BE2C (cell line): ENCODE measurements at regions not wholly inside any gene's neighbourhood (a gene's known extent, or its start where the extent isn't known, plus 50 kb on each side); places are given as distances from the start of the nearest gene placed in this dataset.
A peak's percentile ranks its signal among the peaks of the same experiment; 100 is the strongest.

Experiments used
- DNase-seq: peaks from one replicate; pipeline ENCODE4 v3.0.0-alpha.2; 2020
- H3K27me3 ChIP-seq: fragments of 250-450 bp; sonication (Bioruptor Pico); 2 replicates; pipeline ENCODE4 v1.5.1; 2020; ENCODE audit warnings: mild to moderate bottlenecking
- H3K36me3 ChIP-seq: fragments of 250-450 bp; sonication (Bioruptor Pico); 2 replicates; pipeline ENCODE4 v1.5.1; 2020; ENCODE audit warnings: mild to moderate bottlenecking
- H3K4me1 ChIP-seq: fragments of 250-450 bp; sonication (Bioruptor Pico); 2 replicates; pipeline ENCODE4 v1.5.1; 2020
- H3K4me3 ChIP-seq: 2 replicates; pipeline ENCODE4 v1.5.1; 2011; ENCODE audit warnings: low read depth, low read length
- H3K9me3 ChIP-seq: fragments of 250-450 bp; sonication (Bioruptor Pico); 2 replicates; pipeline ENCODE4 v1.5.1; 2020
- CTCF ChIP-seq: IDR thresholded peaks from 2 replicates; pipeline ENCODE4 v1.5.1; 2012; ENCODE audit warnings: mild to moderate bottlenecking, low read depth, low read length

DNA sequence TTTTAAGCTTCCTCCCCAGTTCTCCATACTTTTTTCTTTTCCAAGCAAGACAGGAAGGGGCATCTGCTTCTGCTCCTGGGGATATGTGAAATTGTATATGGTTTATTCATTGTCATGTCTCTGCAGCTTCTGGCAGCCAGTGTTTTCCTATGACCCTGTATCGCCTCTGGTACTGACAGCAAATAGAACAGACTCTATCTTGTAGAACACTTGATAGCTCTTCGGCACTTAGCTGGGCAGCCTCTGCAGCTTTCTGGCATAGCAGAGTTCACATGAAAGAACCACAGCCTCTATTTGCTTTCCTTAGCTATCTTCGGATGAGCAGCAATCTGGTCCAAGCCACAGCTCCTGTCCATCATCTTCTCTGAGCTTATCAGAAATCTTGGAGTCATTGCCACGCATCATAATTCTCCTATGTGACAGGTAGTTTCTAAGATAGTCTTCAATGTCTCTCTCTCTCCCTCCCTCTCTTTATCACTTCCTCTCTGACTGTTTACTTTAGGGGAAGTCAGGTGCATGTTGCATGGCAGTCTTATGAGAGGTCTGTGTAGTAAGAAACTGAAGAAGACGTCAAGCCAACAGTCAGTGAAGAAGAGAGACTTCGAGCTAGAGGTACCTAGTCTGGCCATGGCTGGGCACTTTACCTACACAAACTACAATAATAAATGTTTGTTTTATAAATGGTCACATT lies 627.7 kb upstream of the CDH2 start:
- Histone ChIP-seq H3K9me3 (no peaks in the 10 kb centered on the region), H3K4me1 (no peaks in the 10 kb centered on the region), H3K27me3 (no peaks in the 10 kb centered on the region), H3K36me3 (no peaks in the 10 kb centered on the region), H3K4me3 (no peak overlapping the region)
- no peak for DNase-seq
- TF ChIP-seq CTCF = no peak

DNA sequence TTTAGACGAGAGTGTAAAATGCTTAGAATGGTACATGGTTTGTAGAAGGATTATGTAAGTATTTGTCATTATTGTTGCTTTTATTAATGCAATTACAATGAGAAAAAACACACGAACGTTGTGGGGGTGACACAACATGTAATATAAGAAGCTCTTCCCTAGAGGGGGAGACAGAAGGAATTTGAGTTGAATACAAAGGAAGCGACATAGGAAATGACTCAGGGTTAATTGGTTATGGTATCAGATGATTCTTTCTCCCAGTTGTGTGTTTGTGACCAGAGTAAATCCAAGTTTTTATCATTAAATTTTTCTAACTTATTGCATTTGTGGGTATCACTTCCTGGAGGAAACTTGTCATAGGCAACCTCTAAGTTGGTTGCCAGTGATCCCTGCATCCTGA lies 625.6 kb upstream of the CDH2 start:
- no peaks in the 10 kb centered on the region for H3K4me1 ChIP-seq
- H3K27me3 ChIP-seq = no peaks in the 10 kb centered on the region
- no peak overlapping the region for H3K4me3 ChIP-seq
- no peak for DNase-seq
- no peak for TF ChIP-seq CTCF
- H3K36me3 ChIP-seq = no peaks in the 10 kb centered on the region
- H3K9me3 ChIP-seq = no peaks in the 10 kb centered on the region

- H3K4me1 ChIP-seq = no peaks in the 10 kb centered on the region
- DNase-seq = no peak
- no peaks in the 10 kb centered on the region for H3K27me3 ChIP-seq
- TF ChIP-seq CTCF = no peak
- H3K9me3 ChIP-seq = no peaks in the 10 kb centered on the region
- no peak overlapping the region for H3K4me3 ChIP-seq
- H3K36me3 ChIP-seq = no peaks in the 10 kb centered on the region
Measured at GRCh38 chr18:28801876-28802275, 624.9 kb upstream of the CDH2 start.

DNA sequence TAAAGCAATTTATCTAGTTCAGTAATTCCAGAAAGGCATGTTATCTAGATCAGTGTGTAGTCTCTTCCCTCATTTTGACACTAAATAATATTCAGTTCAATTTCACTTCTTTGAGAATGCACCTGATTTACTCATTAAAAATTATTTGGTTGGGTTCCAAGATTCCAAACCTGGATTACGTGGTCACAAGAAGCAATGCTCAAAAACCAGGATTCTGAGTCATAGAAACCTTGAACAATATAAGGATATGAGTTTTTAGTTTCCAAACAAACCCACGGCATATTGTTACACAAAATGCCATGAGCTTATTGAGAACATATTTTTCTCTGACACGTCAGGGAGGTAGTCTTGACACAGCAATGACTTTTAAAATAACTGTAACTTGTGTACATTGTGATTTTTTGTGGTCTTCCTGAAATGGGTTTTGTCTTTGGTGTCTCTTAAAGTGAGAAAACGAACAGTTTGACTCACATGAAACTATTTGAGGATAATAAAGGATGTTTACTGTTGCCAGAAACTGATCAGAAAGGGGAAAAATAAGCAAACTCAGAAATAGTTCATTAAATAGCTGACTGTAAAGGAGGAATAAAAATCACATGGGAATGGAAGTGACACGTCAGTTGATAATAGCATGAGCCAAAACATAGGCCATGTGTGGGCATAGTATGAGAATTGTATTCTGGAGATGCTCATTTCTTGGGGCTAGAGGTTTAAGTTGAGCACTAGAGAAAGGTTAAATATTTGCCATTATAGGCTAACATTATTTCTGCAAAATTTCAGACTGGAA lies 617.7 kb upstream of the CDH2 start:
- Histone ChIP-seq H3K4me3 (no peak overlapping the region), H3K27me3 (no peaks in the 10 kb centered on the region), H3K4me1 (peaks cover 13% of the 10 kb centered on the region), H3K9me3 (no peaks in the 10 kb centered on the region), H3K36me3 (no peaks in the 10 kb centered on the region)
- no peak for DNase-seq
- no peak for TF ChIP-seq CTCF

- no peak overlapping the region for H3K4me3 ChIP-seq
- no peaks in the 10 kb centered on the region for H3K9me3 ChIP-seq
- H3K4me1 ChIP-seq = peaks cover 13% of the 10 kb centered on the region
- H3K27me3 ChIP-seq = no peaks in the 10 kb centered on the region
- peak; percentile 25 for DNase-seq
- H3K36me3 ChIP-seq = no peaks in the 10 kb centered on the region
- no peak for TF ChIP-seq CTCF
Measured at GRCh38 chr18:28793901-28794300, 617.0 kb upstream of the CDH2 start.
